Breast epithelium (tissue), 3 donors: ENCODE measurements at regions not wholly inside any gene's neighbourhood (a gene's known extent, or its start where the extent isn't known, plus 50 kb on each side); places are given as distances from the start of the nearest gene placed in this dataset.

Experiments used
- CTCF ChIP-seq, 3 donors: fragments of 450-650 bp; IDR thresholded peaks; one replicate each; pipeline ENCODE4 v1.5.1; 2016 to 2017; ENCODE audit warnings: antibody characterized with exemption in 3 of 3, mild to moderate bottlenecking in 3 of 3, moderate library complexity in 3 of 3
- POLR2A ChIP-seq: fragments of 450-650 bp; IDR thresholded peaks from one replicate; pipeline ENCODE4 v1.6.1; 2016; ENCODE audit warnings: antibody characterized with exemption, mild to moderate bottlenecking, moderate library complexity

- TF ChIP-seq POLR2A, result no peak
- no peak for TF ChIP-seq CTCF (IDR thresholded peaks at IDR 0.05)
These were observed 94.5 kb downstream of the RPS6KA4 start for GRCh38 chr11:64453466-64453865.
